HFFc6 (cell line): ENCODE measurements at regions not wholly inside any gene's neighbourhood (a gene's known extent, or its start where the extent isn't known, plus 50 kb on each side); places are given as distances from the start of the nearest gene placed in this dataset.

Experiments used
- DNase-seq: peaks from one replicate; pipeline ENCODE4 v3.0.0-alpha.2; 2018
- H3K27ac Mint-ChIP-seq: 2 replicates; pipeline ENCODE4 v1.8.0; 2020; ENCODE audit warnings: mild to moderate bottlenecking, mixed read lengths
- H3K27me3 Mint-ChIP-seq: 2 replicates; pipeline ENCODE4 v1.8.0; 2021; ENCODE audit warnings: mild to moderate bottlenecking, moderate library complexity, mixed read lengths; ENCODE audit not compliant: insufficient read depth
- H3K36me3 Mint-ChIP-seq: 2 replicates; pipeline ENCODE4 v1.8.0; 2021; ENCODE audit warnings: low read depth, mixed read lengths
- H3K4me1 Mint-ChIP-seq: 2 replicates; pipeline ENCODE4 v1.8.0; 2020; ENCODE audit warnings: low read depth, mixed read lengths
- H3K4me3 Mint-ChIP-seq: 2 replicates; pipeline ENCODE4 v1.8.0; 2020; ENCODE audit warnings: mild to moderate bottlenecking, moderate library complexity, mixed read lengths
- H3K9me3 Mint-ChIP-seq: 2 replicates; pipeline ENCODE4 v1.8.0; 2020; ENCODE audit warnings: mild to moderate bottlenecking, mixed read lengths
- TF ChIP-seq, protein P1 (sequence below): fragments of 200-600 bp; sonication (generic); IDR thresholded peaks from 2 replicates; pipeline ENCODE4 v1.5.0; 2021; ENCODE audit warnings: antibody characterized with exemption, mild to moderate bottlenecking

DNA sequence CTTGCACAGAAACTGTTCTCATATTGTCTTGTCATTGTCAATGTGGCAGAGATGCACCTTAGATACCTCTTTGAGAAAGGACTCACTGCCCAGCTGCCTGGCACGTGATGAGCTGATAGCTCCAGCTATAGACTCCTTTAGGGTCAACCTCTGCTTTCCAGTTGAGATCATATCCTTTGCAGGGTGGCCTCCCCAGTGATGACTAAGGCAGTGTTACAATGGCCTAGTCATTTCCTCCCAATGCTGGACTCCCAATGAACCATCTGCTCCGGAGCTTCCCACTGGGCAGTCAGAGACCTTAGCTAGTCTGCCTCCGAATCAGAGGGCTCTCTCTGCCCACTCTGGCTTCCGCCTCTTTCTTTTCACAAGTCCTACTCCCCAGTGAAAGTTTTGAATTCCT is 79.5 kb downstream of the CHRD start:
- peaks cover 7% of the 10 kb centered on the region for H3K36me3 Mint-ChIP-seq
- peak overlapping the region; percentile 28; the same call in 1 of the 2 replicates for H3K4me3 Mint-ChIP-seq
- TF ChIP-seq, protein P1, sequence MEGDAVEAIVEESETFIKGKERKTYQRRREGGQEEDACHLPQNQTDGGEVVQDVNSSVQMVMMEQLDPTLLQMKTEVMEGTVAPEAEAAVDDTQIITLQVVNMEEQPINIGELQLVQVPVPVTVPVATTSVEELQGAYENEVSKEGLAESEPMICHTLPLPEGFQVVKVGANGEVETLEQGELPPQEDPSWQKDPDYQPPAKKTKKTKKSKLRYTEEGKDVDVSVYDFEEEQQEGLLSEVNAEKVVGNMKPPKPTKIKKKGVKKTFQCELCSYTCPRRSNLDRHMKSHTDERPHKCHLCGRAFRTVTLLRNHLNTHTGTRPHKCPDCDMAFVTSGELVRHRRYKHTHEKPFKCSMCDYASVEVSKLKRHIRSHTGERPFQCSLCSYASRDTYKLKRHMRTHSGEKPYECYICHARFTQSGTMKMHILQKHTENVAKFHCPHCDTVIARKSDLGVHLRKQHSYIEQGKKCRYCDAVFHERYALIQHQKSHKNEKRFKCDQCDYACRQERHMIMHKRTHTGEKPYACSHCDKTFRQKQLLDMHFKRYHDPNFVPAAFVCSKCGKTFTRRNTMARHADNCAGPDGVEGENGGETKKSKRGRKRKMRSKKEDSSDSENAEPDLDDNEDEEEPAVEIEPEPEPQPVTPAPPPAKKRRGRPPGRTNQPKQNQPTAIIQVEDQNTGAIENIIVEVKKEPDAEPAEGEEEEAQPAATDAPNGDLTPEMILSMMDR: no peak
- H3K4me1 Mint-ChIP-seq: peaks cover 14% of the 10 kb centered on the region
- H3K27me3 Mint-ChIP-seq: peaks cover 5% of the 10 kb centered on the region; the same call in 1 of the 2 replicates
- peak; percentile 86 for DNase-seq
- H3K9me3 Mint-ChIP-seq: 0 out of 2 replicates have a peak, but pooled peaks cover 4% of the 10 kb centered on the region
- H3K27ac Mint-ChIP-seq: peak overlapping the region; percentile 87

DNA sequence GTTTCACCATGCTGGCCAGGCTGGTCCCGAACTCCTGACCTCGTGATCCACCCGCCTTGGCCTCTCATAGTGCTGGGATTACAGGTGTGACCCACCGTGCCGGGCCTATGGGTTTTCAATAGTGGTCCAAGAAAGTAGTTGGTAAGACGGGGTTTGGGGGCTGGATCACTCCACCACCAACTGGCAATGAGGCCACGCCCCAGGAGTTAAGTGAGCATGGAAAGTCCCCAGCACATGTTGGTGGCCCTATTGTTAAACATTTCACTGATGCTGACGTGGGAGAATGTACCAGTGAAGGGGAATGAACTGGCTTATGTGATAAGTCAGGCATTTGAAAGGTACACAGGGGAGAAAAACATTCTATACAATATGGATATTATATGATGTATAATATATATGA is 80.4 kb downstream of the CHRD start:
- Mint-ChIP-seq H3K9me3 (0 out of 2 replicates have a peak, but pooled peaks cover 4% of the 10 kb centered on the region), H3K36me3 (peaks cover 7% of the 10 kb centered on the region), H3K4me1 (peaks cover 23% of the 10 kb centered on the region), H3K27me3 (peaks cover 5% of the 10 kb centered on the region; the same call in 1 of the 2 replicates), H3K4me3 (no peak overlapping the region), H3K27ac (0 out of 2 replicates have a peak overlapping the region, but pooled peaks have one; percentile 24)
- TF ChIP-seq, protein P1: no peak
- DNase-seq: no peak

DNA sequence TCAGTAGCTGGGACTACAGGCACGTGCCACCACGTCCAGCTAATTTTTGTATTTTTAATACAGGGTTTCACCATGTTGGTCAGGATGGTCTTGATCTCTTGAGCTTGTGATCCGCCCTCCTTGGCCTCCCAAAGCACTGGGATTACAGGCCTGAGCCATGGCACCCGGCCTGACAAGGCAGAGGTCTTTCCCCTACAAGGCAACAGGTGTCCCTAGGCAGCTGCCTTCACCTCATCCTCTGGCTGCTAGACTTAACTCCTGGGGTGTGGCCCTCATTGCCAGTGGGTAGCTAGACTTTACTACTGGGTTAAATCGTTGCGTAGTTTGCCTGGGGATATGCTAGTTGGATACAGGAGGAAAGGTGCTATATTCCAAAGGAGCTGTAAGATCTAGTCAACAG is 81.4 kb downstream of the CHRD start:
- H3K4me3 Mint-ChIP-seq: no peak overlapping the region
- H3K36me3 Mint-ChIP-seq: peaks cover 7% of the 10 kb centered on the region
- 0 out of 2 replicates have a peak, but pooled peaks cover 4% of the 10 kb centered on the region for H3K9me3 Mint-ChIP-seq
- TF ChIP-seq, protein P1: no peak
- no peak for DNase-seq
- no peak overlapping the region for H3K27ac Mint-ChIP-seq
- H3K4me1 Mint-ChIP-seq: peaks cover 32% of the 10 kb centered on the region
- H3K27me3 Mint-ChIP-seq: peaks cover 5% of the 10 kb centered on the region; the same call in 1 of the 2 replicates

- Mint-ChIP-seq H3K4me3 (no peak overlapping the region), H3K27ac (peak overlapping the region; percentile 87), H3K36me3 (no peaks in the 10 kb centered on the region), H3K9me3 (no peaks in the 10 kb centered on the region), H3K4me1 (peaks cover 27% of the 10 kb centered on the region), H3K27me3 (peaks cover 3% of the 10 kb centered on the region)
- TF ChIP-seq, protein P1: no peak
- DNase-seq: no peak
These were observed 86.1 kb downstream of the CHRD start for GRCh38 chr3:184465883-184466412.

- H3K36me3 Mint-ChIP-seq: no peaks in the 10 kb centered on the region
- TF ChIP-seq, protein P1: no peak
- no peak overlapping the region for H3K27ac Mint-ChIP-seq
- H3K9me3 Mint-ChIP-seq: no peaks in the 10 kb centered on the region
- peaks cover 27% of the 10 kb centered on the region for H3K4me1 Mint-ChIP-seq
- H3K27me3 Mint-ChIP-seq: peaks cover 3% of the 10 kb centered on the region
- H3K4me3 Mint-ChIP-seq: no peak overlapping the region
- no peak for DNase-seq
These were observed 86.6 kb downstream of the CHRD start for GRCh38 chr3:184466413-184466960.
